HepG2 (cell line): ENCODE measurements at regions not wholly inside any gene's neighbourhood (a gene's known extent, or its start where the extent isn't known, plus 50 kb on each side); places are given as distances from the start of the nearest gene placed in this dataset.
A peak's percentile ranks its signal among the peaks of the same experiment; 100 is the strongest.

Experiments used
- ATAC-seq: fragments of 200-7000 bp; cut with Tn5 transposase; 3 replicates; pipeline ENCODE4 v1.9.1; 2020; ENCODE audit warnings: mild to moderate bottlenecking, moderate library complexity
- BruUV-seq: library from RNA; stranded (reverse); fragments of 400-500 nt; replicated peaks from 2 replicates; lab custom pipeline; 2021; lab: Mats Ljungman, UMichigan
- CTCF ChIA-PET: fragments of 300-600 bp; formaldehyde crosslinking; extraction: SDS; loops from one replicate; lab custom pipeline; 2021; ENCODE audit warnings: low total read pairs, inconsistent platforms, low intra/inter-chr PET ratio; lab: Yijun Ruan, JAX
- POLR2A ChIA-PET: fragments of 350-600 bp; sonication (Branson Sonifier 250); formaldehyde crosslinking; loops from one replicate; lab custom pipeline; 2020; ENCODE audit warnings: antibody characterized with exemption, inconsistent platforms; lab: Yijun Ruan, JAX
- DNase-seq: peaks from one replicate; pipeline ENCODE4 v3.0.0-alpha.2; 2015; ENCODE audit warnings: low spot score
- FAIRE-seq: peaks from 3 replicates; lab custom pipeline; 2011; peaks lifted over from hg19 to GRCh38; lab: Jason Lieb, UNC
- H2AFZ ChIP-seq: one replicate; pipeline ENCODE4 v1.6.1; 2011; ENCODE audit warnings: low read length, inconsistent platforms
- H3K27ac ChIP-seq: fragments of 300-600 bp; 3 replicates; pipeline ENCODE4 v1.8.0; 2011; ENCODE audit warnings: mixed run types, mild to moderate bottlenecking, mixed read lengths, low read length, inconsistent platforms; ENCODE audit not compliant: insufficient read depth; ENCODE audit errors: extremely low read length
- H3K27me3 ChIP-seq, 2 experiments: fragments of 200-600 bp in 1 of 2; 2 replicates in 1 of 2; 3 replicates in 1 of 2; pipeline versions ENCODE4 v1.6.0 to v1.8.0; 2011; ENCODE audit warnings: low read length in 2 of 2, mild to moderate bottlenecking in 2 of 2, moderate library complexity in 2 of 2, inconsistent platforms in 1 of 2; ENCODE audit not compliant: insufficient read depth in 2 of 2, control insufficient read depth in 1 of 2
- H3K36me3 ChIP-seq, 2 experiments: fragments of 200-600 bp in 1 of 2; replicated peaks in 1 of 2; 2 replicates in 1 of 2; 3 replicates in 1 of 2; pipeline versions ENCODE4 v1.5.1 to v1.8.0; 2011; ENCODE audit warnings: low read length in 2 of 2, inconsistent platforms in 1 of 2; ENCODE audit not compliant: insufficient read depth in 2 of 2, control insufficient read depth in 1 of 2
- H3K4me1 ChIP-seq: 2 replicates; pipeline ENCODE4 v1.5.1; 2012; ENCODE audit warnings: low read length, inconsistent platforms; ENCODE audit not compliant: insufficient read depth
- H3K4me2 ChIP-seq: 2 replicates; pipeline ENCODE4 v1.6.0; 2011; ENCODE audit warnings: low read depth, low read length, inconsistent platforms
- H3K4me3 ChIP-seq, 3 experiments: fragments of 200-600 bp in 1 of 3; sonication (generic), shearing (Covaris generic) in 1 of 3; replicated peaks in 1 of 3; 2 replicates each; pipeline ENCODE4 v1.5.1; 2011 to 2016; ENCODE audit warnings: low read length in 3 of 3, inconsistent platforms in 2 of 3, low read depth in 2 of 3, mild to moderate bottlenecking in 2 of 3, control low read depth in 1 of 3, mixed read lengths in 1 of 3; ENCODE audit not compliant: insufficient read depth in 1 of 3
- H3K79me2 ChIP-seq: one replicate; pipeline ENCODE4 v1.6.1; 2011; ENCODE audit warnings: low read length, inconsistent platforms; ENCODE audit not compliant: insufficient read depth
- H3K9ac ChIP-seq: 2 replicates; pipeline ENCODE4 v1.6.0; 2011; ENCODE audit warnings: mild to moderate bottlenecking, low read depth, low read length, inconsistent platforms; ENCODE audit not compliant: insufficient read depth
- H3K9me3 ChIP-seq: 2 replicates; pipeline ENCODE4 v1.5.1; 2012; ENCODE audit warnings: mild to moderate bottlenecking, low read length
- H4K20me1 ChIP-seq: 2 replicates; pipeline ENCODE4 v1.6.0; 2011; ENCODE audit warnings: inconsistent platforms, mild to moderate bottlenecking, low read length, moderate library complexity; ENCODE audit not compliant: insufficient read depth
- ATF7 ChIP-seq, 2 experiments: fragments of 450-650 bp in 1 of 2; sonication (generic) in 1 of 2; formaldehyde crosslinking in 1 of 2; IDR thresholded peaks; 2 replicates each; pipeline versions ENCODE4 v1.4.0 to v1.6.1; 2016 to 2020; ENCODE audit warnings: antibody characterized with exemption in 1 of 2, mild to moderate bottlenecking in 1 of 2, missing genetic modification reagents in 1 of 2
- CREB1 ChIP-seq, 2 experiments: fragments of 450-650 bp in 1 of 2; IDR thresholded peaks; 2 replicates each; pipeline ENCODE4 v1.6.1; 2016 to 2017; ENCODE audit warnings: control low read depth in 1 of 2, mild to moderate bottlenecking in 1 of 2, missing compliant biosample characterization in 1 of 2, missing genetic modification characterization in 1 of 2
- KLF12 ChIP-seq: sonication (generic); formaldehyde crosslinking; IDR thresholded peaks from 2 replicates; pipeline ENCODE4 v1.4.0; 2020; ENCODE audit warnings: missing genetic modification reagents, borderline replicate concordance
- PCBP1 ChIP-seq: fragments of 200-400 bp; formaldehyde crosslinking; IDR thresholded peaks from 2 replicates; pipeline ENCODE4 v1.6.1; 2017; ENCODE audit warnings: mild to moderate bottlenecking, low read depth, low read length, borderline replicate concordance
- RFXAP ChIP-seq: sonication (generic); formaldehyde crosslinking; IDR thresholded peaks from 2 replicates; pipeline ENCODE4 v1.4.0; 2020; ENCODE audit warnings: missing genetic modification reagents, borderline replicate concordance
- SP5 ChIP-seq: IDR thresholded peaks from 2 replicates; pipeline ENCODE4 v1.6.1; 2016; ENCODE audit warnings: low read depth, borderline replicate concordance
- ZNF101 ChIP-seq: sonication (generic); formaldehyde crosslinking; IDR thresholded peaks from 2 replicates; pipeline ENCODE4 v1.4.0; 2020; ENCODE audit warnings: mild to moderate bottlenecking, low read depth, missing genetic modification reagents, borderline replicate concordance
- ZNF382 ChIP-seq: sonication (generic); formaldehyde crosslinking; IDR thresholded peaks from 2 replicates; pipeline ENCODE4 v1.5.0; 2020; ENCODE audit warnings: missing genetic modification reagents, mild to moderate bottlenecking, borderline replicate concordance
- WGBS: methylation state at CpG from one replicate; pipeline ENCODE4 v1.1.6; 2017; ENCODE audit warnings: low lambda C conversion rate; 5-methylcytosine and 5-hydroxymethylcytosine counted together
- in situ Hi-C: cut with HindIII; loops from 2 replicates; pipeline ENCODE4 v1.10.0; 2017; ENCODE audit warnings: low pct_unique_long_range_greater_than_20kb; ENCODE audit not compliant: extremely low pct_ligation_motif_present
- intact Hi-C: fragments of 100-400 bp; cut with micrococcal nuclease; formaldehyde crosslinking; loops from one replicate; pipeline ENCODE4 v1.10.0; 2022; ENCODE audit not compliant: unreplicated experiment
- TF ChIP-seq, protein P1 (sequence below), 2 experiments: sonication (generic) in 1 of 2; formaldehyde crosslinking in 1 of 2; IDR thresholded peaks; 2 replicates each; pipeline versions ENCODE4 v1.6.1 to v1.9.0; 2014 to 2022; ENCODE audit warnings: antibody characterized with exemption in 1 of 2, borderline replicate concordance in 1 of 2, inconsistent platforms in 1 of 2, low read depth in 1 of 2, missing genetic modification reagents in 1 of 2

- ATAC-seq = no peak
- no peak for TF ChIP-seq RFXAP (CRISPR knock-in tag)
- TF ChIP-seq ZNF101 (CRISPR knock-in tag) = no peak
- no peak for TF ChIP-seq SP5
- TF ChIP-seq KLF12 (CRISPR knock-in tag) = no peak
- TF ChIP-seq PCBP1 = no peak
- Histone ChIP-seq H3K27ac (no peak overlapping the region), H2AFZ (no peak overlapping the region), H3K4me1 (peaks cover 19% of the 10 kb centered on the region), H4K20me1 (no peaks in the 10 kb centered on the region), H3K4me3 (no peak overlapping the region), H3K9ac (no peak overlapping the region), H3K9me3 (no peaks in the 10 kb centered on the region), H3K4me2 (no peak overlapping the region), H3K27me3 (peaks cover 0 to 32% of the 10 kb centered on the region in 2 experiments; a peak in 3 of 5 replicates), H3K36me3 (no peaks in the 10 kb centered on the region), H3K79me2 (no peaks in the 10 kb centered on the region)
- in situ Hi-C loops (no loop called here), intact Hi-C loops (no loop called here)
- 25% methylated on average over 7 of the region's 7 CpGs for WGBS
- ChIA-PET POLR2A (no interaction called here), CTCF (no interaction called here)
- DNase-seq = no peak
- no TSS peak for BruUV-seq
- no peak for FAIRE-seq
Observed at GRCh38 chr6:4340544-4340943, 205.2 kb upstream of the ECI2 start.

GRCh38 chr6:4338884-4339283 lies 203.5 kb upstream of the ECI2 start:
- H3K36me3 ChIP-seq = no peaks in the 10 kb centered on the region
- 13% methylated on average over 3 of the region's 3 CpGs for WGBS
- no peak overlapping the region for H3K4me3 ChIP-seq
- H3K9me3 ChIP-seq = no peaks in the 10 kb centered on the region
- no peak for ATAC-seq
- no peak overlapping the region for H2AFZ ChIP-seq
- no peak overlapping the region for H3K4me2 ChIP-seq
- DNase-seq = no peak
- in situ Hi-C loops = no loop called here
- peaks cover 0 to 29% of the 10 kb centered on the region in 2 experiments; a peak in 2 of 5 replicates for H3K27me3 ChIP-seq
- TF ChIP-seq ATF7 (IDR thresholded peaks at IDR 0.05) = peak; percentile 84
- no peak for TF ChIP-seq ATF7 (CRISPR knock-in tag; IDR thresholded peaks at IDR 0.05)
- TF ChIP-seq, protein P1, sequence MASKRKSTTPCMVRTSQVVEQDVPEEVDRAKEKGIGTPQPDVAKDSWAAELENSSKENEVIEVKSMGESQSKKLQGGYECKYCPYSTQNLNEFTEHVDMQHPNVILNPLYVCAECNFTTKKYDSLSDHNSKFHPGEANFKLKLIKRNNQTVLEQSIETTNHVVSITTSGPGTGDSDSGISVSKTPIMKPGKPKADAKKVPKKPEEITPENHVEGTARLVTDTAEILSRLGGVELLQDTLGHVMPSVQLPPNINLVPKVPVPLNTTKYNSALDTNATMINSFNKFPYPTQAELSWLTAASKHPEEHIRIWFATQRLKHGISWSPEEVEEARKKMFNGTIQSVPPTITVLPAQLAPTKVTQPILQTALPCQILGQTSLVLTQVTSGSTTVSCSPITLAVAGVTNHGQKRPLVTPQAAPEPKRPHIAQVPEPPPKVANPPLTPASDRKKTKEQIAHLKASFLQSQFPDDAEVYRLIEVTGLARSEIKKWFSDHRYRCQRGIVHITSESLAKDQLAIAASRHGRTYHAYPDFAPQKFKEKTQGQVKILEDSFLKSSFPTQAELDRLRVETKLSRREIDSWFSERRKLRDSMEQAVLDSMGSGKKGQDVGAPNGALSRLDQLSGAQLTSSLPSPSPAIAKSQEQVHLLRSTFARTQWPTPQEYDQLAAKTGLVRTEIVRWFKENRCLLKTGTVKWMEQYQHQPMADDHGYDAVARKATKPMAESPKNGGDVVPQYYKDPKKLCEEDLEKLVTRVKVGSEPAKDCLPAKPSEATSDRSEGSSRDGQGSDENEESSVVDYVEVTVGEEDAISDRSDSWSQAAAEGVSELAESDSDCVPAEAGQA (IDR thresholded peaks at IDR 0.05; ENCODE audit: low read depth) = no peak
- TF ChIP-seq, protein P1 (CRISPR knock-in tag; IDR thresholded peaks at IDR 0.05; ENCODE audit: borderline replicate concordance) = no peak
- 0 out of 2 replicates have a peak, but pooled peaks have one; percentile 13 for TF ChIP-seq CREB1 (IDR thresholded peaks at IDR 0.05)
- no peak for TF ChIP-seq CREB1 (CRISPR knock-in tag; IDR thresholded peaks at IDR 0.05)
- no peak for TF ChIP-seq ZNF382
- TF ChIP-seq, all 625 proteins: peak for 2
- FAIRE-seq = no peak
- BruUV-seq = no TSS peak
- H3K9ac ChIP-seq = no peak overlapping the region
- peaks cover 21% of the 10 kb centered on the region for H3K4me1 ChIP-seq
- H4K20me1 ChIP-seq = no peaks in the 10 kb centered on the region
- ChIA-PET POLR2A (no interaction called here), CTCF (no interaction called here)
- intact Hi-C loops = no loop called here
- no peaks in the 10 kb centered on the region for H3K79me2 ChIP-seq
- no peak overlapping the region for H3K27ac ChIP-seq
